AG10803 (cell line): ENCODE measurements at regions not wholly inside any gene's neighbourhood (a gene's known extent, or its start where the extent isn't known, plus 50 kb on each side); places are given as distances from the start of the nearest gene placed in this dataset.

ENCODE experiments used
- DNase-seq: peaks from one replicate; pipeline ENCODE4 v3.0.0; 2010; ENCODE audit warnings: low read depth
- H3K4me3 ChIP-seq: 2 replicates; pipeline ENCODE4 v1.5.1; 2011; ENCODE audit warnings: mild to moderate bottlenecking, low read length, control low read depth
- TF ChIP-seq, protein P1 (sequence below): conservative IDR thresholded peaks from 2 replicates; pipeline ENCODE4 v1.5.1; 2011; ENCODE audit warnings: mild to moderate bottlenecking, low read length, control low read depth, inconsistent platforms

DNA sequence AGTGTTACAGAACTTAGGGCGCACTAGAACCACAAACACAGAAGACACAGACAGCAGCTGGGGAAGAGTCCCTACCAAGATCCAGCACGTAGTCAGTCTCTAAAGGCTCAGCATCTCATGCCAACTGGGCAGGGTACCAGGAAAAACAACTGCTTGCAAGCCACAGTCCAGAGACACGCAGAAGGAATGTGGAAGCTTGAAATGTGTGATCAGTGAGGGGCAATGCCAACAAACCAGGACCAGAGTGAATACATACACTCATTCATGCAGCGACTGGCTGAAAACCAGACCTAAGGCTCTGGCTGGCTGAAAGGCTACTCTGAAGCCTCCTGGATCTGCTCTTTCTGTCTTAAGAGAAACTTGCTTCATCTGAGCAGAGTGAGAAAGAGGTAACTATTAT lies 1484.8 kb downstream of the EFNB2 start:
- H3K4me3 ChIP-seq: no peak overlapping the region
- DNase-seq: no peak
- TF ChIP-seq, protein P1, sequence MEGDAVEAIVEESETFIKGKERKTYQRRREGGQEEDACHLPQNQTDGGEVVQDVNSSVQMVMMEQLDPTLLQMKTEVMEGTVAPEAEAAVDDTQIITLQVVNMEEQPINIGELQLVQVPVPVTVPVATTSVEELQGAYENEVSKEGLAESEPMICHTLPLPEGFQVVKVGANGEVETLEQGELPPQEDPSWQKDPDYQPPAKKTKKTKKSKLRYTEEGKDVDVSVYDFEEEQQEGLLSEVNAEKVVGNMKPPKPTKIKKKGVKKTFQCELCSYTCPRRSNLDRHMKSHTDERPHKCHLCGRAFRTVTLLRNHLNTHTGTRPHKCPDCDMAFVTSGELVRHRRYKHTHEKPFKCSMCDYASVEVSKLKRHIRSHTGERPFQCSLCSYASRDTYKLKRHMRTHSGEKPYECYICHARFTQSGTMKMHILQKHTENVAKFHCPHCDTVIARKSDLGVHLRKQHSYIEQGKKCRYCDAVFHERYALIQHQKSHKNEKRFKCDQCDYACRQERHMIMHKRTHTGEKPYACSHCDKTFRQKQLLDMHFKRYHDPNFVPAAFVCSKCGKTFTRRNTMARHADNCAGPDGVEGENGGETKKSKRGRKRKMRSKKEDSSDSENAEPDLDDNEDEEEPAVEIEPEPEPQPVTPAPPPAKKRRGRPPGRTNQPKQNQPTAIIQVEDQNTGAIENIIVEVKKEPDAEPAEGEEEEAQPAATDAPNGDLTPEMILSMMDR: no peak

GRCh38 chr13:105048677-105049076 lies 1486.8 kb downstream of the EFNB2 start:
- H3K4me3 ChIP-seq: no peak overlapping the region
- no peak for DNase-seq
- TF ChIP-seq, protein P1: no peak

DNA sequence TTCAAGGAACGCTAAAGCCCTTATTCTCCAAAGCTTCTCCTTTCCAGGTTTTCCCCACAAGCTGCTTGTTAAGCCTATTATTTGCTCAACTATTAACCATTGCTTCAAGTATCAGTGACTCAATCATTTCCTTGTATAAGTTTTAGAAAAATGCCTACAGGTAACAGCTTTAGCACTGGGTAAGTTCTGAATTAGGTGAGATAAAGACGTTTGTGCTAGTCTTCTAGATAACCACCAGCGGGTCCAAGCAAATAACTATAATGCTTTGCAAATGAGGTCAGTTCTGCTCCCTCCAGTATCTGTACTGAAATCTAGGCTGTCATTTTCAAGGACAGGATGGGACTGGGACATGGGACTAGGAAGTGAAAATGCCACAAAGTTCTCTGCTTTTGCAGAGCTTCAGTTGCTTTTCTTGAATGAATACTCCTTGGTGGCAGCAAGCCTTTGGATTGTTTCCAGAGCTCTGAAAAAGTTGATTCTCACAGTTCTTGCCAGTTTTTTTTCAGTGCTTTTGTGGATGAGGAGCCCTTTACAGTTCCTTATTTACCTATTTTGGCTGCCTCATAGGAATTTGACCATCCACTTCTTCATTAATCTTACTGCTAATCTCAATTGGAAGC lies 1487.7 kb downstream of the EFNB2 start:
- DNase-seq: no peak
- TF ChIP-seq, protein P1: no peak
- H3K4me3 ChIP-seq: no peak overlapping the region

DNA sequence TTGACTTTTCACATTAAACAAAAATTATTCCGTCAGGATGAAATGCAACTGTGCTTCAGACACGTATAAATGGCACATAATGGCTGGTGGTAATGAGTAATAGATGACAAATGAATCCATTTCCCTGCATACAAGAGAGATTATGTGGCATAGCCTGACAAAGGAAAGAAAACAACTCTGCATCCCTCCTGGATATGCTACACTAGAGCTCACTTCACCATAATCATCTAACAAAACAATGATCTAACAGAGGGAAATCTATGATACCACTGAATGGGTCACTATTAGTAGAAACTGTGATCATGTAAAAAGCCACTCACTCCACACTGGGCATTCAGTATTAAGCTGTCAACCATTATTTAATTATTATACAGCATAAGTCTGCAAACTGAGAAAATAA lies 1498.4 kb downstream of the EFNB2 start:
- DNase-seq: no peak
- TF ChIP-seq, protein P1: no peak
- H3K4me3 ChIP-seq: no peak overlapping the region

GRCh38 chr13:105035092-105035491 lies 1500.4 kb downstream of the EFNB2 start:
- TF ChIP-seq, protein P1: no peak
- no peak for DNase-seq

DNA sequence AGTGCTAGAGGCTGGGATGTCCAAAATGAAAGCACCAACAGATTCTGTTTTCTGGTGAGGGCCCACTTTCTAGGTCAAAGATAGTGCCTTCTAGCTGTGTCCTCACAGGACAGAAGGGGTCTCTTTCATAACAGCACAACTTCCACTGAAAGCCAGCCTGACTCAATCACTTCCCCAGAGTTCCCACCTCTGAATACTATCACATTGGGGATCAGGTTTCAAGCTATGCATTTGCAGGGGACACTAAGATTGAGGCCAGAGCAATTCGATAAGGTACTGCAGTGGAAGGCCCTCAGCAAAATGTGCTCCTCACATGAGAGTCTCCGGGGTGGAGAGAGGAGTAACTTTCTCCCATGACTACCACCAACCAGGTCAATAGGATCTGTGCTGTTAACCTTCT lies 1501.5 kb downstream of the EFNB2 start:
- TF ChIP-seq, protein P1: no peak
- no peak for DNase-seq
- H3K4me3 ChIP-seq: no peak overlapping the region

More at GRCh38 chr13:105035092-105035491, 1500.4 kb downstream of the EFNB2 start:
- no peak overlapping the region for H3K4me3 ChIP-seq

GRCh38 chr13:105031306-105031705 lies 1504.2 kb downstream of the EFNB2 start:
- no peak for DNase-seq
- TF ChIP-seq, protein P1: no peak
- no peak overlapping the region for H3K4me3 ChIP-seq
